ENCODE measurements at regions not wholly inside any gene's neighbourhood (a gene's known extent, or its start where the extent isn't known, plus 50 kb on each side); places are given as distances from the start of the nearest gene placed in this dataset.

GRCh38 chr11:29364006-29364405 is 652.8 kb downstream of the KCNA4 start:
- TF ChIP-seq CTCF (IDR thresholded peaks at IDR 0.05; ENCODE audit: borderline replicate concordance, insufficient read depth, low read depth, low read length) = no peak
- H3K4me3 ChIP-seq (ENCODE audit: low read depth, low read length) = no peak overlapping the region

GRCh38 chr11:29361369-29361768 is 655.5 kb downstream of the KCNA4 start:
- no peak for TF ChIP-seq CTCF (IDR thresholded peaks at IDR 0.05; ENCODE audit: borderline replicate concordance, insufficient read depth, low read depth, low read length)
- no peak overlapping the region for H3K4me3 ChIP-seq (ENCODE audit: low read depth, low read length)

GRCh38 chr11:29353833-29354232 is 663.0 kb downstream of the KCNA4 start:
- no peak for TF ChIP-seq CTCF (IDR thresholded peaks at IDR 0.05; ENCODE audit: borderline replicate concordance, insufficient read depth, low read depth, low read length)

GRCh38 chr11:29352273-29352795 is 664.5 kb downstream of the KCNA4 start:
- no peak for TF ChIP-seq CTCF (IDR thresholded peaks at IDR 0.05; ENCODE audit: borderline replicate concordance, insufficient read depth, low read depth, low read length)
- no peak overlapping the region for H3K4me3 ChIP-seq (ENCODE audit: low read depth, low read length)

More at GRCh38 chr11:29353833-29354232, 663.0 kb downstream of the KCNA4 start:
- no peak overlapping the region for H3K4me3 ChIP-seq (ENCODE audit: low read depth, low read length)

GRCh38 chr11:29351301-29351873 is 665.4 kb downstream of the KCNA4 start:
- no peak for TF ChIP-seq CTCF (IDR thresholded peaks at IDR 0.05; ENCODE audit: borderline replicate concordance, insufficient read depth, low read depth, low read length)
- no peak overlapping the region for H3K4me3 ChIP-seq (ENCODE audit: low read depth, low read length)

GRCh38 chr11:29343465-29344333 is 673.1 kb downstream of the KCNA4 start:
- no peak overlapping the region for H3K4me3 ChIP-seq (ENCODE audit: low read depth, low read length)
- TF ChIP-seq CTCF (IDR thresholded peaks at IDR 0.05; ENCODE audit: borderline replicate concordance, insufficient read depth, low read depth, low read length) = peak; percentile 95
